ENCODE measurements at regions not wholly inside any gene's neighbourhood (a gene's known extent, or its start where the extent isn't known, plus 50 kb on each side); places are given as distances from the start of the nearest gene placed in this dataset.

- no peaks in the 10 kb centered on the region for H4K20me1 ChIP-seq (replicated peaks; ENCODE audit: control insufficient read depth, extremely low read depth, insufficient read depth, low read length)
Observed at GRCh38 chr4:24063731-24064130, 173.9 kb upstream of the PPARGC1A start.

GRCh38 chr4:24060932-24061331 is 171.1 kb upstream of the PPARGC1A start:
- FAIRE-seq (no peak), DNase-seq (ENCODE audit: low read depth, low spot score) (no peak)
- H4K20me1 ChIP-seq (replicated peaks; ENCODE audit: control insufficient read depth, extremely low read depth, insufficient read depth, low read length): no peaks in the 10 kb centered on the region
- intact Hi-C loops (cut with micrococcal nuclease): no loop called here
- dilution Hi-C loops (cut with MboI; ENCODE audit: extremely low pct_ligation_motif_present, low sequenced_read_pairs): no loop called here
- no peaks in the 10 kb centered on the region for H3K9me3 ChIP-seq (replicated peaks; ENCODE audit: control insufficient read depth, insufficient read depth, low read length)
- H3K27ac ChIP-seq (ENCODE audit: insufficient read depth, low read depth, low read length): no peak overlapping the region
- H3K27me3 ChIP-seq (ENCODE audit: control insufficient read depth in 2 of 2, insufficient read depth in 2 of 2, low read length in 2 of 2): no peaks in the 10 kb centered on the region
- H3K79me2 ChIP-seq (ENCODE audit: control insufficient read depth, insufficient read depth, low read length): no peaks in the 10 kb centered on the region
- H2AFZ ChIP-seq (ENCODE audit: low read depth, low read length): no peak overlapping the region
- H3K4me2 ChIP-seq (ENCODE audit: insufficient read depth, low read length): no peak overlapping the region
- H3K4me1 ChIP-seq (ENCODE audit: control insufficient read depth, extremely low read depth, insufficient read depth, low read length): no peaks in the 10 kb centered on the region
- no peak for TF ChIP-seq JUN (IDR thresholded peaks at IDR 0.05; ENCODE audit: borderline replicate concordance, insufficient read depth, insufficient read length, low read depth)
- no peak for TF ChIP-seq MYC (IDR thresholded peaks at IDR 0.05; ENCODE audit: low read depth, low read length)
- no peak for TF ChIP-seq CTCF (IDR thresholded peaks at IDR 0.05; ENCODE audit: extremely low read depth in 1 of 2, insufficient read depth in 1 of 2, low read depth in 1 of 2, low read length in 2 of 2)
- no peak for TF ChIP-seq GATA2 (IDR thresholded peaks at IDR 0.05; ENCODE audit: insufficient read depth, insufficient read length, low read depth, low read length)
- TF ChIP-seq MAX (IDR thresholded peaks at IDR 0.05; ENCODE audit: insufficient read depth, insufficient read length): no peak
- no peak for TF ChIP-seq POLR2A (IDR thresholded peaks at IDR 0.05; ENCODE audit: low read depth, low read length)
- TF ChIP-seq POLR2AphosphoS5 (IDR thresholded peaks at IDR 0.05; ENCODE audit: insufficient read depth, low read depth, low read length): no peak
- no TSS peak for BruUV-seq (replicated peaks)
- H3K9ac ChIP-seq (replicated peaks; ENCODE audit: extremely low read depth, insufficient read depth, low read length): no peak overlapping the region
- ChIA-PET CTCF (no interaction called here), POLR2A (no interaction called here)
- no peaks in the 10 kb centered on the region for H3K9me1 ChIP-seq (replicated peaks; ENCODE audit: control insufficient read depth, extremely low read depth, insufficient read depth, low read length)
- no peak overlapping the region for H3K4me3 ChIP-seq (replicated peaks in 1 of 3; ENCODE audit: insufficient read depth in 1 of 3, low read depth in 1 of 3, low read length in 3 of 3)
- no peaks in the 10 kb centered on the region for H3K36me3 ChIP-seq (ENCODE audit: control insufficient read depth in 2 of 2, extremely low read depth in 1 of 2, insufficient read depth in 2 of 2, low read length in 2 of 2)

More at GRCh38 chr4:24063731-24064130, 173.9 kb upstream of the PPARGC1A start:
- Histone ChIP-seq H3K4me3 (replicated peaks in 1 of 3; ENCODE audit: insufficient read depth in 1 of 3, low read depth in 1 of 3, low read length in 3 of 3) (no peak overlapping the region), H3K27ac (ENCODE audit: insufficient read depth, low read depth, low read length) (no peak overlapping the region), H3K9me1 (replicated peaks; ENCODE audit: control insufficient read depth, extremely low read depth, insufficient read depth, low read length) (no peaks in the 10 kb centered on the region), H3K36me3 (ENCODE audit: control insufficient read depth in 2 of 2, extremely low read depth in 1 of 2, insufficient read depth in 2 of 2, low read length in 2 of 2) (no peaks in the 10 kb centered on the region), H3K79me2 (ENCODE audit: control insufficient read depth, insufficient read depth, low read length) (no peaks in the 10 kb centered on the region), H3K9ac (replicated peaks; ENCODE audit: extremely low read depth, insufficient read depth, low read length) (no peak overlapping the region), H2AFZ (ENCODE audit: low read depth, low read length) (no peak overlapping the region), H3K9me3 (replicated peaks; ENCODE audit: control insufficient read depth, insufficient read depth, low read length) (no peaks in the 10 kb centered on the region), H3K27me3 (ENCODE audit: control insufficient read depth in 2 of 2, insufficient read depth in 2 of 2, low read length in 2 of 2) (no peaks in the 10 kb centered on the region), H3K4me2 (ENCODE audit: insufficient read depth, low read length) (no peak overlapping the region), H3K4me1 (ENCODE audit: control insufficient read depth, extremely low read depth, insufficient read depth, low read length) (no peaks in the 10 kb centered on the region)
- DNase-seq (ENCODE audit: low read depth, low spot score) (no peak), FAIRE-seq (no peak)
- intact Hi-C loops (cut with micrococcal nuclease): no loop called here
- TF ChIP-seq MYC (IDR thresholded peaks at IDR 0.05; ENCODE audit: low read depth, low read length) (no peak), POLR2AphosphoS5 (IDR thresholded peaks at IDR 0.05; ENCODE audit: insufficient read depth, low read depth, low read length) (no peak), FOS (IDR thresholded peaks at IDR 0.05; ENCODE audit: borderline replicate concordance, insufficient read depth, low read length) (no peak), EZH2 (IDR thresholded peaks at IDR 0.05; ENCODE audit: borderline replicate concordance, low read depth, low read length, severe bottlenecking) (no peak), GATA2 (IDR thresholded peaks at IDR 0.05; ENCODE audit: insufficient read depth, insufficient read length, low read depth, low read length) (no peak)
- CTCF ChIA-PET: no interaction called here
- dilution Hi-C loops (cut with MboI; ENCODE audit: extremely low pct_ligation_motif_present, low sequenced_read_pairs): no loop called here
- BruUV-seq (replicated peaks): no TSS peak
- POLR2A ChIA-PET: no interaction called here

Measured in endothelial cell of umbilical vein (primary cell).